ENCODE measurements at regions not wholly inside any gene's neighbourhood (a gene's known extent, or its start where the extent isn't known, plus 50 kb on each side); places are given as distances from the start of the nearest gene placed in this dataset.
A peak's percentile ranks its signal among the peaks of the same experiment; 100 is the strongest.

DNA sequence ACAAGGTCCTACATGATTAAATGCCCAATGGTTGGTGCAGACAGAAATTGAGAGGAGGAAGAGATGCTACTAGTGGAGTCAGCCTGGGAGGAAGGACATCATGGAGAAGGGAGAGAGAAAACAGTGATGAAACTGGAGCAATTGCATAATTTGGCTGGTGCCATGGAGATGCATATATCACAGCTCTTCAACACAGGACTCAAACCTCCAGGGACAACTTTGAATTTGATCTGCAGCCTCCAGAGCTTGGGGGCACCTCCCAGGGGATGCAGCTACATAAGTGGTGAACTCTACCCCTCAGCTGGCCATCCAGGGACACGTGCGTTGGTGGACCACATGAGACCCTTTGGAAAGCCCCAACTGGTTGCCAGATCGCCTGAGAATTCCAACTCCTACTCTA is 80.4 kb downstream of the CTAGE1 start:
- no peak overlapping the region for H3K27ac ChIP-seq (ENCODE audit: insufficient read depth, low read length)
- no peak overlapping the region for H3K4me3 ChIP-seq (ENCODE audit: insufficient read depth, low read depth, low read length)
- DNase-seq (no peak), ATAC-seq (ENCODE audit: low read depth) (no peak)
- intact Hi-C loops (cut with micrococcal nuclease) (no loop called here), dilution Hi-C loops (cut with HindIII; ENCODE audit: low sequenced_read_pairs, unreplicated experiment) (no loop called here), in situ Hi-C loops (cut with MboI; ENCODE audit: low sequenced_read_pairs) (no loop called here)
- H4K8ac ChIP-seq (ENCODE audit: low read depth in 2 of 2, low read length in 2 of 2): no peak overlapping the region
- no peak overlapping the region for H3K4ac ChIP-seq (ENCODE audit: low read depth, low read length)
- ChIA-PET CTCF (no interaction called here), POLR2A (ENCODE audit: unreplicated experiment) (no interaction called here)
- no peaks in the 10 kb centered on the region for H3K36me3 ChIP-seq (ENCODE audit: control insufficient read depth, insufficient read depth, low read length)
- no peaks in the 10 kb centered on the region for H3K9me3 ChIP-seq (ENCODE audit: control insufficient read depth, insufficient read depth, low read length)
- H3K9me1 ChIP-seq (ENCODE audit: insufficient read depth, low read length): no peaks in the 10 kb centered on the region
- no peaks in the 10 kb centered on the region; the same call in 1 of the 2 replicates for H3K4me1 ChIP-seq (ENCODE audit: control insufficient read depth, insufficient read depth, low read length)
- no peak overlapping the region for H2BK5ac ChIP-seq (ENCODE audit: low read depth, low read length, poor library complexity, severe bottlenecking)
- no peak overlapping the region for H3K23ac ChIP-seq (ENCODE audit: low read depth, low read length)
- H3K18ac ChIP-seq (ENCODE audit: low read depth, low read length): no peak overlapping the region
- H4K5ac ChIP-seq (ENCODE audit: low read depth, low read length): no peak overlapping the region
- WGBS, 2 experiments (ENCODE audit: extremely low coverage in 2 of 2, insufficient read length in 1 of 2): no CpG with 5 or more reads among the region's 3 CpGs
- H2AFZ ChIP-seq (replicated peaks; ENCODE audit: low read length, poor library complexity): no peak overlapping the region
- H4K91ac ChIP-seq (ENCODE audit: insufficient read depth, low read depth, low read length): no peak overlapping the region
- H3K4me2 ChIP-seq (ENCODE audit: low read depth, low read length): no peak overlapping the region
- TF ChIP-seq RCOR1 (IDR thresholded peaks at IDR 0.05; ENCODE audit: insufficient replicate concordance, low read length) (no peak), CEBPB (IDR thresholded peaks at IDR 0.05; ENCODE audit: low read depth, low read length) (peak; percentile 68)
- no peaks in the 10 kb centered on the region for H3K79me1 ChIP-seq (ENCODE audit: low read depth in 1 of 2, low read length in 2 of 2)
- no peak overlapping the region for H3K14ac ChIP-seq (replicated peaks; ENCODE audit: low read depth, low read length)
- peaks cover 15% of the 10 kb centered on the region for H3K27me3 ChIP-seq (ENCODE audit: control insufficient read depth, insufficient read depth, low read length)
- BruUV-seq (replicated peaks): no TSS peak
- H3K56ac ChIP-seq (ENCODE audit: extremely low read depth, insufficient read depth, low read length): no peak overlapping the region
- no peaks in the 10 kb centered on the region for H4K20me1 ChIP-seq (ENCODE audit: insufficient read depth, low read length)
- H2AK5ac ChIP-seq (ENCODE audit: low read depth, low read length): no peak overlapping the region
- H2BK120ac ChIP-seq (ENCODE audit: low read depth, low read length): no peak overlapping the region
- H2BK20ac ChIP-seq (ENCODE audit: low read depth, low read length): no peak overlapping the region
- no peak overlapping the region for H2BK15ac ChIP-seq (ENCODE audit: low read depth, low read length)
- H3K9ac ChIP-seq (ENCODE audit: low read depth, low read length): no peak overlapping the region
- H2AK9ac ChIP-seq (replicated peaks; ENCODE audit: low read depth, low read length, poor library complexity): no peak overlapping the region

All from IMR-90 (cell line).